HepG2 (cell line): ENCODE measurements at regions not wholly inside any gene's neighbourhood (a gene's known extent, or its start where the extent isn't known, plus 50 kb on each side); places are given as distances from the start of the nearest gene placed in this dataset.

ENCODE experiments used
- EED ChIP-seq: sonication (generic); formaldehyde crosslinking; IDR thresholded peaks from 2 replicates; pipeline ENCODE4 v1.5.0; 2020; ENCODE audit warnings: mild to moderate bottlenecking, missing genetic modification reagents
- POLR2A ChIP-seq, 2 experiments: IDR thresholded peaks; 2 replicates each; pipeline ENCODE4 v1.6.1; 2011; ENCODE audit warnings: low read depth in 2 of 2, low read length in 2 of 2, mild to moderate bottlenecking in 1 of 2, moderate library complexity in 1 of 2; ENCODE audit not compliant: insufficient read depth in 1 of 2
- TBL1XR1 ChIP-seq: fragments of 150-350 bp; IDR thresholded peaks from 2 replicates; pipeline ENCODE4 v1.6.1; 2014; ENCODE audit warnings: borderline replicate concordance, low read length; ENCODE audit not compliant: partially characterized antibody
- TCF7 ChIP-seq: sonication (generic); IDR thresholded peaks from 2 replicates; pipeline ENCODE4 v1.6.1; 2016; ENCODE audit warnings: antibody characterized with exemption, low read depth
- ZBTB3 ChIP-seq: sonication (generic); formaldehyde crosslinking; IDR thresholded peaks from 2 replicates; pipeline ENCODE4 v1.4.0; 2020; ENCODE audit warnings: low read depth, mild to moderate bottlenecking, moderate library complexity, missing genetic modification reagents, borderline replicate concordance
- ZNF143 ChIP-seq: sonication (generic); formaldehyde crosslinking; IDR thresholded peaks from 2 replicates; pipeline ENCODE4 v1.4.0; 2020; ENCODE audit warnings: missing genetic modification reagents
- TF ChIP-seq, protein P1 (sequence below): sonication (generic); formaldehyde crosslinking; IDR thresholded peaks from 2 replicates; pipeline ENCODE4 v1.4.0; 2020; ENCODE audit warnings: missing genetic modification reagents
- TF ChIP-seq, protein P2 (sequence below): sonication (generic); formaldehyde crosslinking; IDR thresholded peaks from 2 replicates; pipeline ENCODE4 v1.4.0; 2020; ENCODE audit warnings: missing genetic modification reagents
- TF ChIP-seq, protein P3 (sequence below): sonication (generic); formaldehyde crosslinking; IDR thresholded peaks from 2 replicates; pipeline ENCODE4 v1.4.0; 2020; ENCODE audit warnings: missing genetic modification reagents
- TF ChIP-seq, protein P4 (sequence below): sonication (generic); formaldehyde crosslinking; IDR thresholded peaks from 2 replicates; pipeline ENCODE4 v1.8.1; 2022; ENCODE audit warnings: mild to moderate bottlenecking, missing genetic modification reagents

DNA sequence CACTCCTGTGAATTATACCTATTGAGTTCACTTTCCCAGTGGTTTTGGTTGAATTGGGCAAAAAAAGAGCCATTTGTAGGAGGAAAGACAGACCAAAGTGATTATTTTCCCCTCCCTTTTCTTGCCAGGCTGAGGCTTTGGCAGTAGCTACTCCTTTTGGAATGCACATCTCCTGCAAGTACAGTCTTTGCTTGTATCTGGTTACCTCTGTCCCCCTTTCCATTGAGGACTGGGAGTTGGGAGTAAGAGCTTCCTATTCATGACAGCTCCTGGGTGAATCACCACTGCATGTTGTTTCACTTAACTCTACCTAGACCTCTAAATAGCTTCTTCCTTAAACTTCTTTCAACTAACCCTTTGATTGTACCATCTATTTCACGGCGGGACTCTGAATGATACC, 695.3 kb upstream of the ZNF804A start:
- TF ChIP-seq ZBTB3 (no peak), POLR2A (IDR thresholded peaks at IDR 0.05; ENCODE audit: insufficient read depth in 1 of 2, low read depth in 2 of 2, low read length in 2 of 2) (no peak), ZNF143 (no peak), EED (CRISPR knock-in tag) (no peak), TCF7 (no peak), TBL1XR1 (no peak)
- TF ChIP-seq, protein P1, sequence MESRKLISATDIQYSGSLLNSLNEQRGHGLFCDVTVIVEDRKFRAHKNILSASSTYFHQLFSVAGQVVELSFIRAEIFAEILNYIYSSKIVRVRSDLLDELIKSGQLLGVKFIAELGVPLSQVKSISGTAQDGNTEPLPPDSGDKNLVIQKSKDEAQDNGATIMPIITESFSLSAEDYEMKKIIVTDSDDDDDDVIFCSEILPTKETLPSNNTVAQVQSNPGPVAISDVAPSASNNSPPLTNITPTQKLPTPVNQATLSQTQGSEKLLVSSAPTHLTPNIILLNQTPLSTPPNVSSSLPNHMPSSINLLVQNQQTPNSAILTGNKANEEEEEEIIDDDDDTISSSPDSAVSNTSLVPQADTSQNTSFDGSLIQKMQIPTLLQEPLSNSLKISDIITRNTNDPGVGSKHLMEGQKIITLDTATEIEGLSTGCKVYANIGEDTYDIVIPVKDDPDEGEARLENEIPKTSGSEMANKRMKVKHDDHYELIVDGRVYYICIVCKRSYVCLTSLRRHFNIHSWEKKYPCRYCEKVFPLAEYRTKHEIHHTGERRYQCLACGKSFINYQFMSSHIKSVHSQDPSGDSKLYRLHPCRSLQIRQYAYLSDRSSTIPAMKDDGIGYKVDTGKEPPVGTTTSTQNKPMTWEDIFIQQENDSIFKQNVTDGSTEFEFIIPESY (CRISPR knock-in tag): no peak
- TF ChIP-seq, protein P2, sequence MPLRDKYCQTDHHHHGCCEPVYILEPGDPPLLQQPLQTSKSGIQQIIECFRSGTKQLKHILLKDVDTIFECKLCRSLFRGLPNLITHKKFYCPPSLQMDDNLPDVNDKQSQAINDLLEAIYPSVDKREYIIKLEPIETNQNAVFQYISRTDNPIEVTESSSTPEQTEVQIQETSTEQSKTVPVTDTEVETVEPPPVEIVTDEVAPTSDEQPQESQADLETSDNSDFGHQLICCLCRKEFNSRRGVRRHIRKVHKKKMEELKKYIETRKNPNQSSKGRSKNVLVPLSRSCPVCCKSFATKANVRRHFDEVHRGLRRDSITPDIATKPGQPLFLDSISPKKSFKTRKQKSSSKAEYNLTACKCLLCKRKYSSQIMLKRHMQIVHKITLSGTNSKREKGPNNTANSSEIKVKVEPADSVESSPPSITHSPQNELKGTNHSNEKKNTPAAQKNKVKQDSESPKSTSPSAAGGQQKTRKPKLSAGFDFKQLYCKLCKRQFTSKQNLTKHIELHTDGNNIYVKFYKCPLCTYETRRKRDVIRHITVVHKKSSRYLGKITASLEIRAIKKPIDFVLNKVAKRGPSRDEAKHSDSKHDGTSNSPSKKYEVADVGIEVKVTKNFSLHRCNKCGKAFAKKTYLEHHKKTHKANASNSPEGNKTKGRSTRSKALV (CRISPR knock-in tag): no peak
- TF ChIP-seq, protein P3, sequence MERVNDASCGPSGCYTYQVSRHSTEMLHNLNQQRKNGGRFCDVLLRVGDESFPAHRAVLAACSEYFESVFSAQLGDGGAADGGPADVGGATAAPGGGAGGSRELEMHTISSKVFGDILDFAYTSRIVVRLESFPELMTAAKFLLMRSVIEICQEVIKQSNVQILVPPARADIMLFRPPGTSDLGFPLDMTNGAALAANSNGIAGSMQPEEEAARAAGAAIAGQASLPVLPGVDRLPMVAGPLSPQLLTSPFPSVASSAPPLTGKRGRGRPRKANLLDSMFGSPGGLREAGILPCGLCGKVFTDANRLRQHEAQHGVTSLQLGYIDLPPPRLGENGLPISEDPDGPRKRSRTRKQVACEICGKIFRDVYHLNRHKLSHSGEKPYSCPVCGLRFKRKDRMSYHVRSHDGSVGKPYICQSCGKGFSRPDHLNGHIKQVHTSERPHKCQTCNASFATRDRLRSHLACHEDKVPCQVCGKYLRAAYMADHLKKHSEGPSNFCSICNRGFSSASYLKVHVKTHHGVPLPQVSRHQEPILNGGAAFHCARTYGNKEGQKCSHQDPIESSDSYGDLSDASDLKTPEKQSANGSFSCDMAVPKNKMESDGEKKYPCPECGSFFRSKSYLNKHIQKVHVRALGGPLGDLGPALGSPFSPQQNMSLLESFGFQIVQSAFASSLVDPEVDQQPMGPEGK (CRISPR knock-in tag): no peak
- TF ChIP-seq, protein P4, sequence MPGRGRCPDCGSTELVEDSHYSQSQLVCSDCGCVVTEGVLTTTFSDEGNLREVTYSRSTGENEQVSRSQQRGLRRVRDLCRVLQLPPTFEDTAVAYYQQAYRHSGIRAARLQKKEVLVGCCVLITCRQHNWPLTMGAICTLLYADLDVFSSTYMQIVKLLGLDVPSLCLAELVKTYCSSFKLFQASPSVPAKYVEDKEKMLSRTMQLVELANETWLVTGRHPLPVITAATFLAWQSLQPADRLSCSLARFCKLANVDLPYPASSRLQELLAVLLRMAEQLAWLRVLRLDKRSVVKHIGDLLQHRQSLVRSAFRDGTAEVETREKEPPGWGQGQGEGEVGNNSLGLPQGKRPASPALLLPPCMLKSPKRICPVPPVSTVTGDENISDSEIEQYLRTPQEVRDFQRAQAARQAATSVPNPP (CRISPR knock-in tag): no peak
